ENCODE measurements at regions not wholly inside any gene's neighbourhood (a gene's known extent, or its start where the extent isn't known, plus 50 kb on each side); places are given as distances from the start of the nearest gene placed in this dataset.

DNA sequence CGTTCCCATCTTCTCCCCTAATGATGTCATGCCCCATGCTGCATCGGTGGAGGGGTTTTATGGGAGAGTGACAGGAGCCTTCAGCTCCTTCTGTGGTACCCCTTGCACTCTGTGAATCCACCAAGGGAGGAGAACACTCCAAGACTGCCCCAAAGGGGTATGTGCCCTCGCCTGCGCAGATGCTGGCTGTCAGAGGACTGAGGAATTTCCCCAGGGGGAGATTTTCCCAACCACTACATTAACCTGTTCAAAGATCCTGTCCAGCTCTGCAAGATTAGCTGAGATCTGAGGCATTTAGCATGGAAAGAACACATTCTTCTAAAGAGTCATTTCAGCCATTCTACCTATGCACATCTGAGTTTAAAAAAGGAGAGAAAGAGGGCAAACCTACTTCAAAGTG, 143.2 kb upstream of the ITGA6 start:
- Histone ChIP-seq H3K4me1 (ENCODE audit: control insufficient read depth in 2 of 2, insufficient read depth in 1 of 2, low read depth in 1 of 2, low read length in 2 of 2) (peaks cover 23 to 31% of the 10 kb centered on the region in 2 donors), H4K91ac (ENCODE audit: low read depth, low read length, poor library complexity) (no peak overlapping the region), H2AK5ac (ENCODE audit: low read depth, low read length) (no peak overlapping the region), H2BK120ac (ENCODE audit: low read depth, low read length) (no peak overlapping the region), H2BK5ac (ENCODE audit: low read length) (no peak overlapping the region), H4K8ac (ENCODE audit: low read depth, low read length) (no peak overlapping the region), H3K79me1 (ENCODE audit: low read depth, low read length) (no peaks in the 10 kb centered on the region), H3K27me3 (ENCODE audit: control insufficient read depth in 3 of 3, insufficient read depth in 3 of 3, low read depth in 1 of 3, low read length in 3 of 3) (no peaks in the 10 kb centered on the region), H2BK12ac (ENCODE audit: low read length) (no peak overlapping the region), H3K4me3 (ENCODE audit: low read length in 2 of 2) (no peak overlapping the region), H3K36me3 (replicated peaks in 1 of 2; ENCODE audit: control insufficient read depth in 2 of 2, insufficient read depth in 2 of 2, low read length in 2 of 2) (no peaks in the 10 kb centered on the region), H3K14ac (ENCODE audit: low read length) (no peak overlapping the region), H3K9ac (ENCODE audit: low read depth, low read length, poor library complexity) (no peak overlapping the region), H3K4ac (ENCODE audit: low read length) (no peak overlapping the region), H3K4me2 (ENCODE audit: insufficient read depth, low read length, poor library complexity, severe bottlenecking) (no peak overlapping the region), H2BK15ac (ENCODE audit: low read length) (no peak overlapping the region), H3K23ac (ENCODE audit: low read depth, low read length, poor library complexity) (no peak overlapping the region), H3K18ac (ENCODE audit: low read length) (peak overlapping the region; percentile 73), H2AFZ (ENCODE audit: low read length) (peak overlapping the region; percentile 45), H3K9me3 (replicated peaks in 1 of 2; ENCODE audit: control insufficient read depth in 2 of 2, insufficient read depth in 1 of 2, low read depth in 1 of 2, low read length in 2 of 2) (no peaks in the 10 kb centered on the region), H3K27ac (replicated peaks; ENCODE audit: low read length) (peak overlapping the region; percentile 15)
- WGBS, 2 donors (ENCODE audit: extremely low coverage in 2 of 2, insufficient read length in 2 of 2, insufficient replicate concordance in 1 of 2), result no CpG with 5 or more reads among the region's 4 CpGs
- no peak for DNase-seq (ENCODE audit: low spot score)

DNA sequence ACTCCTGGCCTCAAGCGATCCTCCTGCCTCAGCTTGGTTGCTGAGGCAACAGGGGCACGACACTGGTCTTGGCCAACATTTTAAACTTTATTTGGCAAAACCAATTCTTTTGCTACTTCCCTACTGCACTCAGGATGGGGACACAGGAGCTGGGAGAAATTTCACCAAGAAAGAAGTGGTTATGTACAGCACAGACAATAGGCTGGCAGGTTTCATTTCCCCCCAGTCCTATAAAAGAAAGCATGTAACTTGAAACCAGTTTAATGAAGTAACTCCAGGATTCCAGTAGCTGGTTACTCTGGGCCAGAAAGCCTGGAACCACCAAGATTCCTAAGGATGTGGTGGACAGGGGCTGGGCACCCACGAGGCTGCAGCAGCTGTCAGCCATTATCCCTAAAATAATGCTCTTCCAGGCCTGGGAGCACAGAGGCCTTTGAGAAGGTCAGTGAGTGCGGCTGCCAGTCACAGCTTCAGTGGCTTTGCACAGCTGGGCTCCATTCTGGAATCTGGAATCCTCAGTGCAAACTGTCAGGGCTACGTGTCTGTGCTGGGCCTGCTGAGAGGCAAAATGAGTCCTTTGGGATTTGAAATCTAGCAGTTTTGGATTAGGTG, 142.3 kb upstream of the ITGA6 start:
- Histone ChIP-seq H3K79me1 (ENCODE audit: low read depth, low read length) (no peaks in the 10 kb centered on the region), H3K36me3 (replicated peaks in 1 of 2; ENCODE audit: control insufficient read depth in 2 of 2, insufficient read depth in 2 of 2, low read length in 2 of 2) (no peaks in the 10 kb centered on the region), H3K4ac (ENCODE audit: low read length) (no peak overlapping the region), H3K9me3 (replicated peaks in 1 of 2; ENCODE audit: control insufficient read depth in 2 of 2, insufficient read depth in 1 of 2, low read depth in 1 of 2, low read length in 2 of 2) (no peaks in the 10 kb centered on the region), H4K91ac (ENCODE audit: low read depth, low read length, poor library complexity) (no peak overlapping the region), H3K4me2 (ENCODE audit: insufficient read depth, low read length, poor library complexity, severe bottlenecking) (no peak overlapping the region), H2BK12ac (ENCODE audit: low read length) (no peak overlapping the region), H3K27ac (replicated peaks; ENCODE audit: low read length) (peak overlapping the region; percentile 88), H2BK5ac (ENCODE audit: low read length) (peak overlapping the region; percentile 59), H3K18ac (ENCODE audit: low read length) (peak overlapping the region; percentile 44), H3K14ac (ENCODE audit: low read length) (no peak overlapping the region), H4K8ac (ENCODE audit: low read depth, low read length) (no peak overlapping the region), H3K27me3 (ENCODE audit: control insufficient read depth in 3 of 3, insufficient read depth in 3 of 3, low read depth in 1 of 3, low read length in 3 of 3) (no peaks in the 10 kb centered on the region), H3K9ac (ENCODE audit: low read depth, low read length, poor library complexity) (no peak overlapping the region), H3K4me1 (ENCODE audit: control insufficient read depth in 2 of 2, insufficient read depth in 1 of 2, low read depth in 1 of 2, low read length in 2 of 2) (peaks cover 23 to 31% of the 10 kb centered on the region in 2 donors), H2AFZ (ENCODE audit: low read length) (peak overlapping the region; percentile 45), H3K23ac (ENCODE audit: low read depth, low read length, poor library complexity) (no peak overlapping the region), H2BK15ac (ENCODE audit: low read length) (no peak overlapping the region), H2BK120ac (ENCODE audit: low read depth, low read length) (no peak overlapping the region), H2AK5ac (ENCODE audit: low read depth, low read length) (no peak overlapping the region), H3K4me3 (ENCODE audit: low read length in 2 of 2) (peak overlapping the region in 1 of 2 donors; percentile 10)
- no CpG with 5 or more reads among the region's 5 CpGs for WGBS, 2 donors (ENCODE audit: extremely low coverage in 2 of 2, insufficient read length in 2 of 2, insufficient replicate concordance in 1 of 2)
- peak; percentile 68 for DNase-seq (ENCODE audit: low spot score)

DNA sequence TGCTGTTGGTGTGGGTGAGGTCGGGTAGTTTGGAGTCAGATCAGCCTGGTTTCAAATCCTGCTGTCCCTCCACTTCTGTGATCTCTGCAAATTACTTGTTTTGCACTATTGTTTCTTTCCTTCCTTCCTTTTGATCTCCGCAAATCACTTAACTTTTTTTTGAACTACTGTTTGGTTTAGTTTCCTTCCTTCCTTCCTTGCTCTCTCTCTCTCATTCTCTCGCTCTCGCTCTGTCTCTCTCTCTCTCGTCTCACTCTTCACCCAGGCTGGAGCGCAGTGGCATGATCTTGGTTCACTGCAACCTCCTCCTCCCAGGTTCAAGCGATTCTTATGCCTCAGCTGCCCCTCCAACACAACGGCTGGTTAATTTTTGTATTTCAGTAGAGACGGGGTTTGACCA, 141.6 kb upstream of the ITGA6 start:
- H2AK5ac ChIP-seq (ENCODE audit: low read depth, low read length), result no peak overlapping the region
- peak overlapping the region; percentile 91 for H3K18ac ChIP-seq (ENCODE audit: low read length)
- H2BK12ac ChIP-seq (ENCODE audit: low read length), result no peak overlapping the region
- H4K91ac ChIP-seq (ENCODE audit: low read depth, low read length, poor library complexity), result no peak overlapping the region
- WGBS, 2 donors (ENCODE audit: extremely low coverage in 2 of 2, insufficient read length in 2 of 2, insufficient replicate concordance in 1 of 2), result no CpG with 5 or more reads among the region's 9 CpGs
- peak overlapping the region; percentile 77 for H4K8ac ChIP-seq (ENCODE audit: low read depth, low read length)
- no peaks in the 10 kb centered on the region for H3K36me3 ChIP-seq (replicated peaks in 1 of 2; ENCODE audit: control insufficient read depth in 2 of 2, insufficient read depth in 2 of 2, low read length in 2 of 2)
- H3K14ac ChIP-seq (ENCODE audit: low read length), result no peak overlapping the region
- no peak overlapping the region for H2BK5ac ChIP-seq (ENCODE audit: low read length)
- H3K4ac ChIP-seq (ENCODE audit: low read length), result no peak overlapping the region
- peak overlapping the region; percentile 88 for H3K27ac ChIP-seq (replicated peaks; ENCODE audit: low read length)
- H3K27me3 ChIP-seq (ENCODE audit: control insufficient read depth in 3 of 3, insufficient read depth in 3 of 3, low read depth in 1 of 3, low read length in 3 of 3), result no peaks in the 10 kb centered on the region
- H2BK120ac ChIP-seq (ENCODE audit: low read depth, low read length), result peak overlapping the region; percentile 22
- H3K4me3 ChIP-seq (ENCODE audit: low read length in 2 of 2), result no peak overlapping the region
- no peaks in the 10 kb centered on the region for H3K79me1 ChIP-seq (ENCODE audit: low read depth, low read length)
- peaks cover 23 to 31% of the 10 kb centered on the region in 2 donors for H3K4me1 ChIP-seq (ENCODE audit: control insufficient read depth in 2 of 2, insufficient read depth in 1 of 2, low read depth in 1 of 2, low read length in 2 of 2)
- no peak overlapping the region for H3K9ac ChIP-seq (ENCODE audit: low read depth, low read length, poor library complexity)
- H3K9me3 ChIP-seq (replicated peaks in 1 of 2; ENCODE audit: control insufficient read depth in 2 of 2, insufficient read depth in 1 of 2, low read depth in 1 of 2, low read length in 2 of 2), result no peaks in the 10 kb centered on the region
- H2BK15ac ChIP-seq (ENCODE audit: low read length), result no peak overlapping the region
- no peak overlapping the region for H3K4me2 ChIP-seq (ENCODE audit: insufficient read depth, low read length, poor library complexity, severe bottlenecking)
- H3K23ac ChIP-seq (ENCODE audit: low read depth, low read length, poor library complexity), result no peak overlapping the region
- peak overlapping the region; percentile 45 for H2AFZ ChIP-seq (ENCODE audit: low read length)
- DNase-seq (ENCODE audit: low spot score), result no peak

DNA sequence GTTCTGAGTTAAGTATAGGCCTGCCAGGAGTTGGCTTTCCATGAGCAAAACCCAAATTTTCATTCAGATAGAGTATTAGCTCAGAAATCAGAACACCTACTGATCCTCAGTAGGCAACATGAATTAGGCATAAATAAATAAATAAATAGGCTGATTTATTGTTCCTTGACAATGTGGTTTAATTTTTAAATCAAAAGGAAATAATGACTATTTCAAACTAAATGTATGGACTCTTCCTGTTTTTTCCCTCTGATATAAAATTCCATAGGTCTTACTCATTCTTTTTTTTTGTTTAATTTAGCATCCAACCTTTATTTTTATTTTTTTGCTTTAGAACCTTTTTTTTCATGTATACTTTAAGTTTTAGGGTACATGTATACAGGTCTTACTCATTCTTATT, 140.2 kb upstream of the ITGA6 start:
- DNase-seq (ENCODE audit: low spot score), result no peak
- Histone ChIP-seq H3K79me1 (ENCODE audit: low read depth, low read length) (no peaks in the 10 kb centered on the region), H2BK12ac (ENCODE audit: low read length) (no peak overlapping the region), H3K23ac (ENCODE audit: low read depth, low read length, poor library complexity) (no peak overlapping the region), H2BK5ac (ENCODE audit: low read length) (no peak overlapping the region), H2BK15ac (ENCODE audit: low read length) (no peak overlapping the region), H3K14ac (ENCODE audit: low read length) (no peak overlapping the region), H3K4ac (ENCODE audit: low read length) (no peak overlapping the region), H3K9ac (ENCODE audit: low read depth, low read length, poor library complexity) (no peak overlapping the region), H4K91ac (ENCODE audit: low read depth, low read length, poor library complexity) (no peak overlapping the region), H2AFZ (ENCODE audit: low read length) (no peak overlapping the region), H3K27me3 (ENCODE audit: control insufficient read depth in 3 of 3, insufficient read depth in 3 of 3, low read depth in 1 of 3, low read length in 3 of 3) (no peaks in the 10 kb centered on the region), H3K4me2 (ENCODE audit: insufficient read depth, low read length, poor library complexity, severe bottlenecking) (no peak overlapping the region), H3K27ac (replicated peaks; ENCODE audit: low read length) (no peak overlapping the region), H3K18ac (ENCODE audit: low read length) (no peak overlapping the region), H2AK5ac (ENCODE audit: low read depth, low read length) (no peak overlapping the region), H3K36me3 (replicated peaks in 1 of 2; ENCODE audit: control insufficient read depth in 2 of 2, insufficient read depth in 2 of 2, low read length in 2 of 2) (no peaks in the 10 kb centered on the region), H3K9me3 (replicated peaks in 1 of 2; ENCODE audit: control insufficient read depth in 2 of 2, insufficient read depth in 1 of 2, low read depth in 1 of 2, low read length in 2 of 2) (peaks cover 0 to 2% of the 10 kb centered on the region in 2 donors), H3K4me3 (ENCODE audit: low read length in 2 of 2) (no peak overlapping the region), H4K8ac (ENCODE audit: low read depth, low read length) (no peak overlapping the region), H2BK120ac (ENCODE audit: low read depth, low read length) (no peak overlapping the region), H3K4me1 (ENCODE audit: control insufficient read depth in 2 of 2, insufficient read depth in 1 of 2, low read depth in 1 of 2, low read length in 2 of 2) (peaks cover 23 to 31% of the 10 kb centered on the region in 2 donors)
